GM12874 (cell line): ENCODE measurements at regions not wholly inside any gene's neighbourhood (a gene's known extent, or its start where the extent isn't known, plus 50 kb on each side); places are given as distances from the start of the nearest gene placed in this dataset.

Source experiments
- CTCF ChIP-seq: IDR thresholded peaks from 2 replicates; pipeline ENCODE4 v1.5.1; 2011; ENCODE audit warnings: low read depth, mild to moderate bottlenecking, control low read depth, low read length, moderate library complexity; ENCODE audit not compliant: insufficient read depth

GRCh38 chr4:14888790-14889572 lies 113.3 kb upstream of the CPEB2 start:
- TF ChIP-seq CTCF: no peak

- no peak for TF ChIP-seq CTCF
Measured at GRCh38 chr4:14892563-14892962, 109.7 kb upstream of the CPEB2 start.

- TF ChIP-seq CTCF: no peak
Measured at GRCh38 chr4:14893713-14894112, 108.6 kb upstream of the CPEB2 start.

GRCh38 chr4:14894392-14895292 lies 107.6 kb upstream of the CPEB2 start:
- TF ChIP-seq CTCF: no peak

- no peak for TF ChIP-seq CTCF
Measured at GRCh38 chr4:14896656-14897175, 105.6 kb upstream of the CPEB2 start.

- no peak for TF ChIP-seq CTCF
Measured at GRCh38 chr4:14897217-14897616, 105.1 kb upstream of the CPEB2 start.

GRCh38 chr4:14898989-14899388 lies 103.3 kb upstream of the CPEB2 start:
- TF ChIP-seq CTCF: no peak
